Stomach (tissue), 8 donors: ENCODE measurements at regions not wholly inside any gene's neighbourhood (a gene's known extent, or its start where the extent isn't known, plus 50 kb on each side); places are given as distances from the start of the nearest gene placed in this dataset.

Experiments
- DNase-seq, 2 donors: peaks; one replicate each; pipeline versions ENCODE4 v3.0.0 to v3.0.0-alpha.2; 2013 to 2019
- H3K27ac ChIP-seq, 5 donors: fragments of 200-600 bp in 4 of 5; sonication (generic) in 4 of 5; one replicate each; pipeline ENCODE4 v1.5.1; 2013 to 2019; ENCODE audit warnings: mild to moderate bottlenecking in 1 of 5, moderate library complexity in 1 of 5
- H3K27me3 ChIP-seq, 3 donors: fragments of 200-600 bp; sonication (generic); one replicate each; pipeline ENCODE4 v1.5.1; 2017 to 2019; ENCODE audit warnings: mixed run types in 1 of 3
- H3K36me3 ChIP-seq, 4 donors: fragments of 200-600 bp; sonication (generic); 1 replicate in 3 of 4; 2 replicates in 1 of 4; pipeline ENCODE4 v1.5.1; 2016 to 2019
- H3K4me1 ChIP-seq, 4 donors: fragments of 200-600 bp; sonication (generic); one replicate each; pipeline ENCODE4 v1.5.1; 2016 to 2019
- H3K4me3 ChIP-seq, 4 donors: fragments of 200-600 bp; sonication (generic) in 3 of 4; one replicate each; pipeline ENCODE4 v1.5.1; 2016 to 2019; ENCODE audit warnings: mild to moderate bottlenecking in 1 of 4
- H3K9me3 ChIP-seq, 4 donors: fragments of 200-600 bp; sonication (generic); one replicate each; pipeline ENCODE4 v1.5.1; 2016 to 2019
- EP300 ChIP-seq: sonication (generic); formaldehyde crosslinking; IDR thresholded peaks from one replicate; pipeline ENCODE4 v1.6.1; 2017; ENCODE audit warnings: antibody characterized with exemption
- POLR2A ChIP-seq, 4 donors: fragments of 450-650 bp; IDR thresholded peaks; one replicate each; pipeline ENCODE4 v1.6.1; 2016; ENCODE audit warnings: antibody characterized with exemption in 4 of 4, control low read depth in 2 of 4, mild to moderate bottlenecking in 1 of 4, moderate library complexity in 1 of 4
- POLR2AphosphoS5 ChIP-seq, 3 donors: sonication (generic); formaldehyde crosslinking; IDR thresholded peaks; one replicate each; pipeline ENCODE4 v1.6.1; 2016; ENCODE audit warnings: antibody characterized with exemption in 3 of 3
- WGBS, 5 donors: extraction: QIAGEN DNeasy Blood & Tissue Kit in 3 of 5; methylation state at CpG; one replicate each; pipeline versions ENCODE4 v1.1.5 to v1.1.7; 2013 to 2018; 5-methylcytosine and 5-hydroxymethylcytosine counted together
- intact Hi-C: fragments of 100-400 bp; cut with DNase I; formaldehyde crosslinking; loops from one replicate; pipeline ENCODE4 v1.15.1; 2023; ENCODE audit warnings: low total_unique reads
- TF ChIP-seq, protein P1 (sequence below), 7 experiments: fragments of 450-650 bp in 4 of 7; fragments of 200-600 bp in 3 of 7; sonication (generic) in 3 of 7; IDR thresholded peaks; one replicate each; pipeline ENCODE4 v1.5.1; 2016 to 2019; ENCODE audit warnings: antibody characterized with exemption in 7 of 7, control low read depth in 2 of 7, mild to moderate bottlenecking in 1 of 7
- donor health status: healthy with polysubstance abuse.
- donor health status: Bipolar disorder and iron deficiency.
- donor health status: healthy.

DNA sequence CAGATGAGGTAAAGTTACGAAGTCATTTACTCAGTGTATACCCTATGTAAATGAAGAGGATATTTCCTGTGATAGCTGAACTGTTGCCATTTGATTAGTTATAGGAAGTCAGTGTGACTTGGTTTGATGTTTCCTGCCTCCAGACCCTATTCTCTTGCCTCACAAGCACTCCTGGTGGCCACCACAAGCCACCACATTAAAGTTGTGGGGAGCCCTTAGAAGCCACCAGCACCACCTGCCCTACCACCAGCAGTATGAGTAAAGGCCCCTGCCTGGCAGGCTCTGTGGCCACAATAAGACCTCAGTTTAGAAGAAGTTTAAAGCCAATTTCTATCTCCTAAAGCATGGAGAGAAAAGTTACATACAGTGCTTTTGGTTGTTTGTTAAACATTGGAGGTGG, 189.7 kb downstream of the DDX3Y start:
- intact Hi-C loops: no loop called here
- H3K27ac ChIP-seq: no peak overlapping the region
- DNase-seq: no peak
- H3K4me3 ChIP-seq: no peak overlapping the region
- TF ChIP-seq POLR2A (IDR thresholded peaks at IDR 0.05) (no peak), EP300 (no peak), POLR2AphosphoS5 (IDR thresholded peaks at IDR 0.05) (no peak)
- TF ChIP-seq, protein P1, sequence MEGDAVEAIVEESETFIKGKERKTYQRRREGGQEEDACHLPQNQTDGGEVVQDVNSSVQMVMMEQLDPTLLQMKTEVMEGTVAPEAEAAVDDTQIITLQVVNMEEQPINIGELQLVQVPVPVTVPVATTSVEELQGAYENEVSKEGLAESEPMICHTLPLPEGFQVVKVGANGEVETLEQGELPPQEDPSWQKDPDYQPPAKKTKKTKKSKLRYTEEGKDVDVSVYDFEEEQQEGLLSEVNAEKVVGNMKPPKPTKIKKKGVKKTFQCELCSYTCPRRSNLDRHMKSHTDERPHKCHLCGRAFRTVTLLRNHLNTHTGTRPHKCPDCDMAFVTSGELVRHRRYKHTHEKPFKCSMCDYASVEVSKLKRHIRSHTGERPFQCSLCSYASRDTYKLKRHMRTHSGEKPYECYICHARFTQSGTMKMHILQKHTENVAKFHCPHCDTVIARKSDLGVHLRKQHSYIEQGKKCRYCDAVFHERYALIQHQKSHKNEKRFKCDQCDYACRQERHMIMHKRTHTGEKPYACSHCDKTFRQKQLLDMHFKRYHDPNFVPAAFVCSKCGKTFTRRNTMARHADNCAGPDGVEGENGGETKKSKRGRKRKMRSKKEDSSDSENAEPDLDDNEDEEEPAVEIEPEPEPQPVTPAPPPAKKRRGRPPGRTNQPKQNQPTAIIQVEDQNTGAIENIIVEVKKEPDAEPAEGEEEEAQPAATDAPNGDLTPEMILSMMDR (IDR thresholded peaks at IDR 0.05): no peak
- H3K4me1 ChIP-seq: no peaks in the 10 kb centered on the region
- H3K9me3 ChIP-seq: no peaks in the 10 kb centered on the region
- no peaks in the 10 kb centered on the region for H3K27me3 ChIP-seq
- 88 to 100% (median 89%) methylated on average over 1 of the region's 1 CpG; no CpG with 5 or more reads in 2 of the 5 donors for WGBS, 5 donors
- no peaks in the 10 kb centered on the region for H3K36me3 ChIP-seq

DNA sequence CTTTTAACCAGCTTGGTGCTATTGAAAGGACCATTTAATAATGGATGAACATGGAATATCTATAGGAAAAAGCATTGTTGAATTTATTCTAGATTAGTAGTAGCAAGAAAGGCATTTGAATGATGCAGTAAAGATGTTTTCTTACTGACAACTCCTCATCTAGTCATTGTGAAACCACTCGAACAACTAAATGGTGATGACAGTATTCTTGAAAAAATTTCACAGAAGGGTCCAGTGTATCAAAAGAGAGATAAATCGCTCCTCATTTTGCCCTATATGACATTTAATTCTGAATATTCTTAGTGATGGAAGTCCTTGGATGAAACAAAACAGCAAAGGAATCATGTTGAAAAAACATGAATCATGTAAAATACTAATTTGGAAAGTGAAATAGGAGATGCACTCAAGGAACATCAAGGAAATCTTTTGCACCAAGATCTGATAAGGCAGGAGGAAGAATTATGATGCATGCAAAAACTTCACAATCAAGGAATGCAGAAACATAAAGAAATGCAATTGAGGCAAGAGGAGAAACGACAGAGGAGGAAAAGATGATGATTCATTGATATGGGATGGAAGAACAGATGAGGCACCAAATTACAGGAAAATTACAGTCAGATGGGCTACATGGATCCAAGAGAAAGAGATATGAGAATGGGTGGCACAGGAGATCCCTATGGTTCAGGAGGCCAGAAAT, 190.4 kb downstream of the DDX3Y start:
- no peak for TF ChIP-seq POLR2A (IDR thresholded peaks at IDR 0.05)
- TF ChIP-seq, protein P1 (IDR thresholded peaks at IDR 0.05): no peak
- TF ChIP-seq EP300: no peak
- TF ChIP-seq POLR2AphosphoS5 (IDR thresholded peaks at IDR 0.05): no peak
- Histone ChIP-seq H3K9me3 (no peaks in the 10 kb centered on the region), H3K27ac (no peak overlapping the region), H3K4me3 (no peak overlapping the region), H3K36me3 (no peaks in the 10 kb centered on the region), H3K27me3 (no peaks in the 10 kb centered on the region), H3K4me1 (no peaks in the 10 kb centered on the region)
- 62 to 81% (median 79%) methylated on average over 3 of the region's 3 CpGs; no CpG with 5 or more reads in 2 of the 5 donors for WGBS, 5 donors
- intact Hi-C loops: no loop called here
- no peak for DNase-seq

- 18 to 54% (median 49%) methylated on average over 2 to 5 of the region's 5 CpGs; no CpG with 5 or more reads in 2 of the 5 donors for WGBS, 5 donors
- no peak for DNase-seq
- Histone ChIP-seq H3K4me1 (no peaks in the 10 kb centered on the region), H3K27me3 (no peaks in the 10 kb centered on the region), H3K4me3 (no peak overlapping the region), H3K36me3 (no peaks in the 10 kb centered on the region), H3K27ac (no peak overlapping the region), H3K9me3 (no peaks in the 10 kb centered on the region)
- no peak for TF ChIP-seq EP300
- no peak for TF ChIP-seq POLR2AphosphoS5 (IDR thresholded peaks at IDR 0.05)
- TF ChIP-seq POLR2A (IDR thresholded peaks at IDR 0.05): no peak
- TF ChIP-seq, protein P1 (IDR thresholded peaks at IDR 0.05): no peak
- intact Hi-C loops: no loop called here
Measured at GRCh38 chrY:13126881-13127456, 222.3 kb downstream of the DDX3Y start.

GRCh38 chrY:13127476-13127875, 222.8 kb downstream of the DDX3Y start:
- intact Hi-C loops: no loop called here
- no peaks in the 10 kb centered on the region for H3K4me1 ChIP-seq
- H3K36me3 ChIP-seq: no peaks in the 10 kb centered on the region
- DNase-seq: no peak
- no peak overlapping the region for H3K27ac ChIP-seq
- TF ChIP-seq, protein P1 (IDR thresholded peaks at IDR 0.05): no peak
- TF ChIP-seq POLR2AphosphoS5 (IDR thresholded peaks at IDR 0.05) (no peak), POLR2A (IDR thresholded peaks at IDR 0.05) (no peak), EP300 (no peak)
- H3K9me3 ChIP-seq: no peaks in the 10 kb centered on the region
- no peak overlapping the region for H3K4me3 ChIP-seq
- no peaks in the 10 kb centered on the region for H3K27me3 ChIP-seq
